NT2/D1 (cell line): ENCODE measurements at regions not wholly inside any gene's neighbourhood (a gene's known extent, or its start where the extent isn't known, plus 50 kb on each side); places are given as distances from the start of the nearest gene placed in this dataset.
"Not testable (repeated sequence)": the region's sequence is repeated elsewhere in the genome, so short reads cannot be mapped to it uniquely, and the experiment has no call there.

Experiments used
- DNase-seq: peaks from one replicate; pipeline ENCODE4 v3.0.0-alpha.2; 2011; ENCODE audit warnings: low read depth, low spot score
- H3K27me3 ChIP-seq: 2 replicates; pipeline ENCODE4 v1.6.0; 2011; ENCODE audit warnings: mild to moderate bottlenecking; ENCODE audit not compliant: insufficient read length, insufficient read depth
- H3K36me3 ChIP-seq: 2 replicates; pipeline ENCODE4 v1.6.1; 2011; ENCODE audit warnings: mild to moderate bottlenecking, low read length, mixed read lengths; ENCODE audit not compliant: insufficient read depth, insufficient read length
- H3K4me1 ChIP-seq: 2 replicates; pipeline ENCODE4 v1.5.1; 2011; ENCODE audit not compliant: insufficient read depth, insufficient read length
- H3K4me3 ChIP-seq: 2 replicates; pipeline ENCODE4 v1.5.1; 2011; ENCODE audit warnings: low read depth; ENCODE audit not compliant: insufficient read length
- H3K9ac ChIP-seq: 2 replicates; pipeline ENCODE4 v1.6.0; 2011; ENCODE audit warnings: low read depth; ENCODE audit not compliant: insufficient read length
- H3K9me3 ChIP-seq: 2 replicates; pipeline ENCODE4 v1.5.1; 2011; ENCODE audit warnings: mild to moderate bottlenecking, low read length; ENCODE audit not compliant: insufficient read depth

- not testable (repeated sequence) for H3K9ac ChIP-seq, H3K9me3 ChIP-seq, DNase-seq, H3K27me3 ChIP-seq, H3K4me3 ChIP-seq, H3K36me3 ChIP-seq, H3K4me1 ChIP-seq
Observed at GRCh38 chr2:95767950-95768349, 176.1 kb downstream of the TRIM43 start.

- not testable (repeated sequence) for H3K4me3 ChIP-seq, H3K9ac ChIP-seq, H3K9me3 ChIP-seq, H3K27me3 ChIP-seq, H3K4me1 ChIP-seq, H3K36me3 ChIP-seq, DNase-seq
Observed at GRCh38 chr2:95769256-95769655, 177.5 kb downstream of the TRIM43 start.

GRCh38 chr2:95770726-95771125, 178.9 kb downstream of the TRIM43 start:
- H3K4me1 ChIP-seq, H3K4me3 ChIP-seq, H3K9me3 ChIP-seq, DNase-seq, H3K27me3 ChIP-seq, H3K36me3 ChIP-seq, H3K9ac ChIP-seq: not testable (repeated sequence)

GRCh38 chr2:95774322-95775192, 182.8 kb downstream of the TRIM43 start:
- H3K9me3 ChIP-seq, H3K36me3 ChIP-seq, H3K4me1 ChIP-seq, H3K27me3 ChIP-seq, H3K4me3 ChIP-seq, DNase-seq, H3K9ac ChIP-seq: not testable (repeated sequence)

- H3K4me1 ChIP-seq, DNase-seq, H3K9me3 ChIP-seq: not testable (repeated sequence)
Observed at GRCh38 chr2:95775193-95775531, 183.4 kb downstream of the TRIM43 start.

More at GRCh38 chr2:95775193-95775531, 183.4 kb downstream of the TRIM43 start:
- not testable (repeated sequence) for H3K9ac ChIP-seq, H3K36me3 ChIP-seq, H3K27me3 ChIP-seq, H3K4me3 ChIP-seq
